ENCODE measurements at regions not wholly inside any gene's neighbourhood (a gene's known extent, or its start where the extent isn't known, plus 50 kb on each side); places are given as distances from the start of the nearest gene placed in this dataset. TPM values are rescaled to one million over a fixed set of nuclear protein-coding genes. Genes with fewer than 3 reads are reported as not detected.
"Not testable (repeated sequence)": the region's sequence is repeated elsewhere in the genome, so short reads cannot be mapped to it uniquely, and the experiment has no call there.

GRCh38 chr21:9087816-9088215, 1433.6 kb upstream of the TPTE start:
- H3K36me3 ChIP-seq (ENCODE audit: insufficient read depth, low read length); intact Hi-C loops (cut with micrococcal nuclease; ENCODE audit: unreplicated experiment); H4K20me1 ChIP-seq (ENCODE audit: insufficient read depth, low read length); H3K4me3 ChIP-seq (ENCODE audit: low read depth, low read length, poor library complexity, severe bottlenecking); BruUV-seq (replicated peaks); H3K79me2 ChIP-seq (ENCODE audit: insufficient read depth, low read depth, low read length); H3K27ac ChIP-seq (ENCODE audit: low read depth, low read length, poor library complexity, severe bottlenecking); DNase-seq (ENCODE audit: low spot score); H2AFZ ChIP-seq (ENCODE audit: low read length); POLR2A ChIA-PET; H3K9me2 ChIP-seq (ENCODE audit: insufficient read depth, low read length); H3K4me1 ChIP-seq (ENCODE audit: insufficient read depth, low read length, poor library complexity, severe bottlenecking); H3K4me2 ChIP-seq (ENCODE audit: low read length); H3K9me3 ChIP-seq (ENCODE audit: low read length); CTCF ChIA-PET (ENCODE audit: unreplicated experiment): not testable (repeated sequence)

- H3K4me3 ChIP-seq (ENCODE audit: low read depth, low read length, poor library complexity, severe bottlenecking); H3K27ac ChIP-seq (ENCODE audit: low read depth, low read length, poor library complexity, severe bottlenecking); H3K36me3 ChIP-seq (ENCODE audit: insufficient read depth, low read length); H3K9me3 ChIP-seq (ENCODE audit: low read length); H3K4me2 ChIP-seq (ENCODE audit: low read length); H3K9me2 ChIP-seq (ENCODE audit: insufficient read depth, low read length); BruUV-seq (replicated peaks); H3K4me1 ChIP-seq (ENCODE audit: insufficient read depth, low read length, poor library complexity, severe bottlenecking); POLR2A ChIA-PET; H4K20me1 ChIP-seq (ENCODE audit: insufficient read depth, low read length); H2AFZ ChIP-seq (ENCODE audit: low read length); H3K79me2 ChIP-seq (ENCODE audit: insufficient read depth, low read depth, low read length); CTCF ChIA-PET (ENCODE audit: unreplicated experiment); DNase-seq (ENCODE audit: low spot score); intact Hi-C loops (cut with micrococcal nuclease; ENCODE audit: unreplicated experiment): not testable (repeated sequence)
Observed at GRCh38 chr21:9129741-9130140, 1391.6 kb upstream of the TPTE start.

GRCh38 chr21:9130817-9131216, 1390.6 kb upstream of the TPTE start:
- H3K4me2 ChIP-seq (ENCODE audit: low read length); H3K79me2 ChIP-seq (ENCODE audit: insufficient read depth, low read depth, low read length); H3K27ac ChIP-seq (ENCODE audit: low read depth, low read length, poor library complexity, severe bottlenecking); H3K9me3 ChIP-seq (ENCODE audit: low read length); intact Hi-C loops (cut with micrococcal nuclease; ENCODE audit: unreplicated experiment); H3K4me3 ChIP-seq (ENCODE audit: low read depth, low read length, poor library complexity, severe bottlenecking); CTCF ChIA-PET (ENCODE audit: unreplicated experiment); DNase-seq (ENCODE audit: low spot score); BruUV-seq (replicated peaks); POLR2A ChIA-PET; H2AFZ ChIP-seq (ENCODE audit: low read length); H3K4me1 ChIP-seq (ENCODE audit: insufficient read depth, low read length, poor library complexity, severe bottlenecking); H3K36me3 ChIP-seq (ENCODE audit: insufficient read depth, low read length); H3K9me2 ChIP-seq (ENCODE audit: insufficient read depth, low read length); H4K20me1 ChIP-seq (ENCODE audit: insufficient read depth, low read length): not testable (repeated sequence)

Small RNA genes in the stretch of these regions (small RNA-seq; reads per million reads assigned to genes)
- not detected for gene CR392039.1
